Activated CD4-positive, alpha-beta T cell treated with anti-CD3 and anti-CD28 coated beads, Interleukin-2, Interleukin-6, amounts not matched to agents 100 ng/mL and 50 ng/mL, durations not matched to agents 16 hours and 8 hours (primary cell): ENCODE measurements at regions not wholly inside any gene's neighbourhood (a gene's known extent, or its start where the extent isn't known, plus 50 kb on each side); places are given as distances from the start of the nearest gene placed in this dataset.

Experiments used
- DNase-seq: peaks from one replicate; pipeline ENCODE4 v3.0.0-alpha.2; 2020

DNA sequence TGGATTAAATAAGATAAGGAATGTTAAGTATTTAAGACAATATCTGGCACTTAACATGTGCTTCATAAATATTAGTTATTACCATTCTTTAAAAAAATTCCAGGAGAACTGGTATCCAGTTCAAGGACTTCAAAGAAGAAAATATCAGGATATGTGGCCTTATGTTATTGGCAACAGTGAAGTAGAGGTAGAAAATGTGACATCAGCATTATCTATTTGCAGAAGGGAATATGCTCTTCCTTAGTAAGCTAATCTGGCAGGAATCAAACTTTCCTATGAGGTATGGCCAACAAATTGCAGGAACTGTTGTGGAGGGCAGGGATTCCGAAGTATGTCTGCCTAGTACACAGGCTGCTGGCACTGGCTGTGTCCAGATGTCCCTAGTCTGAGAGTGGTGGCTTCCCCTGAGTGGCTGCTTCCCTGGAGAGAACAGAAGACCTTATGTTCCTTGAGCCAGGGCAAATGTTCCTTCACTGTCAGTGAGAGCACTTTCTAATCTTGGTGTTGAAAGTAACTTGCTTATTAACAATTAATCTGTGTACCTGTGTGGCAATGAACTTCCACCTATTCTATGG is 351.7 kb upstream of the THRB start:
- no peak for DNase-seq

GRCh38 chr3:24850245-24850644 is 355.6 kb upstream of the THRB start:
- no peak for DNase-seq

GRCh38 chr3:24853685-24854490 is 359.2 kb upstream of the THRB start:
- DNase-seq: no peak

DNA sequence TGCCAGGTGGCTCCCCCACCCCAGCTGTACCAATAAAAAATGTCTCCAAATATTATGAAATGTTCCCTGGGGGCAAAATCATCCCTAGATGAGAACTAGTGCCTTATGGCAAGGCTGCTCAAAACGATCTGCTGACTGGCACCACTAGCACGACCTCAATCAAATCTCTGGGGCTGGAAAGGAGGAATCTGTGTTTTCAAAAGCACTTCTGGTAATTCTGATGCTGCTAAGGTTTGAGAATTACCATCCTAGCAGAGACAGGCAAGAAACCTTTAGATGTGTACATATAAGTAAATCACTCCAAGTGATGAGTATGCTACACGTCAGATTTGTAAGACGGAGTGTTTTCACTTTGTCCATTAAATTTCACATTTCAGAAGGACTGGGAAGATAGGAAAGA is 360.1 kb upstream of the THRB start:
- DNase-seq: no peak

DNA sequence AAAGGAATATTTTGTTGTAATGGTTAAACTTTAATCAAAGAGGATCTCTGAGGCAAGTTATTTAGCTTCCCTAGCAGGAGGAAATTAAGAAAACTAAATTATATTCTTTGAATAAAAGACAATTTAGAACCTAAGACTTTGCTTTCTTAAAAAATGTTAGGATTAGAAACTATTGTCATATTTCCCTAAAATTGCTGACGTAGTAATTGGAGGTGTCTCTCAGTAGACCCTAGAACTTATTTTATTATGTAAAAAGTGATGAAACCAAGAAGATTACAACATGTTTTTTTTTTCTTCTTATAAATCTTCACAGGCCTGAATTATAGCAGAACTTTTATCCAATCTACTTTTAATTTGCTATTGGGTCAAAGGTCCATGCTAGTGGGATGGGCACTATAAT is 363.3 kb upstream of the THRB start:
- no peak for DNase-seq

GRCh38 chr3:24863215-24863614 is 368.6 kb upstream of the THRB start:
- DNase-seq: no peak

DNA sequence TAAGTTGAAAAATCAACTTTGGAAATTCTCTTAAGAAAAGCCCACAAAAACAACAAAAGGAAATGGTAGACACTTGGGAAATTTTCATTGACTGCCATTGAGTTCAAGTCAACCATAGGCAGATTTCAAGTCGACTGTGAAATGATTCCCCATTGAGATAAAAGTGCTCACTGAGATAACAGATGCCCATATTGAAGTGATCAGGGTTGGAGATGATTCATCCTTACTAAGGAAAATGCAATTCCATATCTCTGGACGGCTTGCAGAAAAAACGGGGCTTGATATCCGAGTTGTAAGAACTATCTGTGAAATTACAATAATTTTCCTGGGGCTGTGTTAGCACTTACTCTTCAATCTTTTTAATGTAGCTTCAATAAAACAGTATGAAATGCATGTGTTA is 373.1 kb upstream of the THRB start:
- no peak for DNase-seq

DNA sequence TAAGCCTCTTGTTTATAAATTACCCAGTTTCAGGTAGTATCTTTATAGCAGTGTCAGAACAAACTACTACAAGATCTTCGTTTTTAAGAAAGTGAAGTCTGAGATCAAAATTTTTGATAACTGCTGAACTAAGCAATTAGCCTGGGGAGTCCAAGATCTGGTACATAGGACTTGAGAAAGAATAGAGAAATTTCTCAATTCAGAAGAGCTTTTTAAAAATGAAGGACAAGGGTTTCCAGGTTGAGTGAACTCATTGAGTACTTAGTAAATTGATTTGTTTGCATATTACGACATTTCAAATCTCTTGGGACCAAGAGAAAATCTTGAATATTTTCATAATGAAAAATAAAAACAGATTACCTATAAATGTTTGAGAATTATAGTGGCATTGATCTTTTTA is 386.6 kb upstream of the THRB start:
- DNase-seq: no peak

GRCh38 chr3:24886501-24886900 is 391.9 kb upstream of the THRB start:
- no peak for DNase-seq

GRCh38 chr3:24890012-24890411 is 395.4 kb upstream of the THRB start:
- DNase-seq: no peak

GRCh38 chr3:24899373-24899772 is 404.7 kb upstream of the THRB start:
- DNase-seq: no peak

GRCh38 chr3:24899901-24900603 is 405.4 kb upstream of the THRB start:
- no peak for DNase-seq

- no peak for DNase-seq
Observed at GRCh38 chr3:24905266-24905665, 410.6 kb upstream of the THRB start.

GRCh38 chr3:24907106-24907505 is 412.5 kb upstream of the THRB start:
- DNase-seq: no peak

DNA sequence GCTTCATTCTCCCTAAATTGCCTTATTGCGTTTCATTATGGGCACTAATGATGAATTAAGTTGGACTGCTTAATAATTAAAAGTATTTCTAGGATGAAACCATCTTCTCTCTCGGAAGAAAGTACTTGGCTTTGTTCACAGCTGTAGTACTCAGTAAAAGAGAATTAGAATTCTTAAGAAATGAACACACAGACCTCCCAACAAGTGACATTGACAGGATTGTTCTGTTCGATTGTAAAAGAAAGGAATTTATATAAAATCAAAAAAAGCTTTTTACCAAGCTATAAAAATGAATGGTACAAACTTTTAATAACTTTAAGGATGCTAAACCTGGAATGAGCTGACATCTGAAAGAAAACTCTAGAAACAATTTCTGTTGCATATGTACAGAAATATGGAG is 416.4 kb upstream of the THRB start:
- no peak for DNase-seq

DNA sequence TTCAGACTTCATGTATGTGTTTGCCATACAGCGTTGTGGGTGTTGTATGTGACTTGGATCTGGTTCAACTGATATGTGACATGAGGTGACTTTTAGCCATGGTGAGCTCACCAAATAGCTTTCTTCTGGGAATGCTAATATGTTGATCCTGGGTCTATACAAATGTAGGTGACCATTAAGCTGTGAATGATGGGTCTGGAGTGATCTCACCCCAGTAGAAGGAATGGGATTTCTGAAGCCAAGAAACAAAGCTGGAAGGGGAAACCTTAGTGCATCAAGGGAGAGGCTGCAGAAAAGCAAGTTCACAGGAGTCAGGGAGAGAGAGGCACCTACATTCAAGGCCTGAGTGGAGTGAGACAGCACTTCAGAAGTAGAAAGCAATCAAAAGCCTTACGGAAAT is 421.0 kb upstream of the THRB start:
- no peak for DNase-seq

GRCh38 chr3:24917908-24918307 is 423.3 kb upstream of the THRB start:
- DNase-seq: no peak

GRCh38 chr3:24923570-24923969 is 428.9 kb upstream of the THRB start:
- DNase-seq: no peak

DNA sequence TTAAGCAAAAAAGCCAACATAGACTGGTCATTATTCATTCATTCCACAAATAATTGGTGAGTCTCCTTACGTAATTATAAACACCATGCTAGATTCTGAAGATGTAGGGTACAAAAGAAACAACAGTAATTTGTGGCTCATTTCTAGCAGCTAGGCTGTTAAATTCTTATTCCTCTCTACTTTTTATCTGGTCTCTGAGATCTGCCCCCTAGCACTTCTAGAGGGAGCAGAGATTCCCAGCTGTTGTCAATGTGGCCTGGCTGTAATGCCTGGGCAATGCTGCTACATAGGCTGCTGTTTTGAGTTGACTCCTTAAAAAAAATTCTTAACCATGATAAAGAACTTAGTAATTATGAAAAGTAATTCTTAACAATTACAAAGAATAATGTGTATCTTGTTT is 434.9 kb upstream of the THRB start:
- no peak for DNase-seq

DNA sequence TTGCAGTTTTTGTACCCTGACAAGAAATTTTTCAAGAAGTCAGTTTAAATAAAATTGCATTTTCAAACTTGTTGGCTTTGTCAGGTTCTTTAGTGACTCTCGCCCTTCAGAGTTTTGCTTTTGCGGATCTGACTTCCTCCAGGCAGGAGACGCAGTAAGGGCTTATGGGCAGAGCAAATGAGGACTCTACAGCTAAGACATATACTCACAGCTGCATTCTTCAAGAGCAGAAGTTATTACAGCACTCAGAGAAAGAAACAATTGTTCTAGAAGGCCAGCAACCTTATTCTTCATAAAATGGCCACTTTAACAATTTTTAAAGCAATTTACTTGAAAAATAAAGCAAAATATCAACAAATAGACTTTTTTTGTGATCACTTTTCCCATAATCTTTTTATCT is 438.8 kb upstream of the THRB start:
- no peak for DNase-seq

DNA sequence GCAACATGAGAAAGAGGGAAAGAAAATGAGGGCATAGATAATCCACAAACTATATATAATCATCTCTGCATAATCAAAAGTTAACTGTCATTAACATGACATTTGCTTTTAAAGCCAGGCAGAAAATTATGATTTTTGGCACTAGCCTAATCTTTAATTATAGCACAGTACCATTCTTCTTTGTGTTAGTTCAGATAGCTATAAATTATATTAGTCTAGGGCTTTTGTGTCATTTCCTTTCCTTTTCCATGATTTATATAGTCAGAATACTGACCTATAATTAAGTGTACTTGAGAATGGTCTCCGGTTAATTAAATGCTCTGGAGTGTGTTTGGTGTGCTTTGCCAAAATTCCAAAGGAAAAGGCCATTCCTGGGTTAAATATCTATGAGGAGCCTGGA is 441.9 kb upstream of the THRB start:
- no peak for DNase-seq

- DNase-seq: no peak
Observed at GRCh38 chr3:24937228-24937627, 442.6 kb upstream of the THRB start.

GRCh38 chr3:24937780-24938179 is 443.1 kb upstream of the THRB start:
- no peak for DNase-seq

DNA sequence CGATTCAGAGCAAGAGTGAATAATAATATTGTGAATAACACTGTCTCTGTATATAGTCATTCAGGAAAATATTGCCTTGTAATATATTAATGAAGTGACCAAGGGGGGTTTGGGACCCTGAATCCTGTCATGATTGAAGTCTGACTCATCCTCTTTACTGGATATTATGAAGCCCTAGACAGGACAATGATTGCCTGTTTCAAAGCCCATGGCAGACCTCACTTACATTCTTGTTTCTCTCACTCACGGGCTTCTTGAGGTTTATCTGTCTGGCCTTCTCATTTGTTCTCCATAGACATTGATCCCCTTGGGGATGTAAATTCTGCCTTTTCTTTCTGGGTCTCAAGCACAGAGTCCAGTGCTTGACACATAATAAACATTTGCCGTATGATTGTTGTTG is 449.3 kb upstream of the THRB start:
- DNase-seq: no peak
